ENCODE measurements at regions not wholly inside any gene's neighbourhood (a gene's known extent, or its start where the extent isn't known, plus 50 kb on each side); places are given as distances from the start of the nearest gene placed in this dataset.

DNA sequence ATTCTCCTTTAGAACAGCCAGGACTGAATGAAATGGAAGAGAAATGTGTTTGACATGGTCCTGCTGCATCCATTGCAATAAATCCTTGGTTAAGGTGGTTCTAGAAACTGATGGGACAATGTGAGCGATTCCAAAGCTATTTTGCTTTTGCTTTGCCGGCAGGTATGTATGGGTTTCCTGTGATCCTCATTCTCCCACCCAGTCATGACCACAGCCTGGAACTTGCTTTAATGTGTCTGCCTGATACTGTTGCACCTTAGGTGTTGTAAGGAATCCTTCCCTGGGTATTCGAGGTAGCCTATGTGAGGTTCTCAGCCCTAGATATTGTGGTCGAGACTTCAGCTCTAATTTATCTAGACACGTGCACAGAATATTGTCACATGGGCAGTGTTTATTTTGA, 86.1 kb downstream of the ZNF518B start:
- H3K79me2 ChIP-seq (ENCODE audit: insufficient read depth, low read length) = no peaks in the 10 kb centered on the region
- ChIA-PET RAD21 (ENCODE audit: low non-redundant PET in 1 of 2, low total read pairs in 2 of 2, uncharacterized antibody in 2 of 2, unreplicated experiment in 2 of 2) (no interaction called here), POLR2A (no interaction called here), CTCF (no interaction called here)
- H3K4me3 ChIP-seq (replicated peaks in 1 of 2; ENCODE audit: low read depth in 1 of 2, low read length in 2 of 2) = no peak overlapping the region
- no peaks in the 10 kb centered on the region for H3K9me2 ChIP-seq (ENCODE audit: insufficient read depth)
- no peak overlapping the region for H3K27ac ChIP-seq (ENCODE audit: low read depth, low read length)
- BruUV-seq (replicated peaks) = no TSS peak
- no peaks in the 10 kb centered on the region for H3K36me3 ChIP-seq (ENCODE audit: control insufficient read depth in 1 of 2, insufficient read depth in 2 of 2, low read length in 2 of 2)
- no peaks in the 10 kb centered on the region for H3K4me1 ChIP-seq (ENCODE audit: control insufficient read depth in 1 of 2, insufficient read depth in 2 of 2, low read length in 2 of 2)
- ATAC-seq (no peak), DNase-seq (ENCODE audit: low read depth, low spot score) (no peak)
- no peak for TF ChIP-seq SP1 (IDR thresholded peaks at IDR 0.05; ENCODE audit: low read depth)
- TF ChIP-seq, protein P1, sequence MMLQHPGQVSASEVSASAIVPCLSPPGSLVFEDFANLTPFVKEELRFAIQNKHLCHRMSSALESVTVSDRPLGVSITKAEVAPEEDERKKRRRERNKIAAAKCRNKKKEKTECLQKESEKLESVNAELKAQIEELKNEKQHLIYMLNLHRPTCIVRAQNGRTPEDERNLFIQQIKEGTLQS (IDR thresholded peaks at IDR 0.05) = no peak
- TF ChIP-seq, protein P2, sequence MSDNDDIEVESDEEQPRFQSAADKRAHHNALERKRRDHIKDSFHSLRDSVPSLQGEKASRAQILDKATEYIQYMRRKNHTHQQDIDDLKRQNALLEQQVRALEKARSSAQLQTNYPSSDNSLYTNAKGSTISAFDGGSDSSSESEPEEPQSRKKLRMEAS (IDR thresholded peaks at IDR 0.05) = no peak
- no peak for TF ChIP-seq ELF1 (IDR thresholded peaks at IDR 0.05; ENCODE audit: borderline replicate concordance, low read depth)
- TF ChIP-seq REST (IDR thresholded peaks at IDR 0.05; ENCODE audit: low read depth) = no peak
- H3K9ac ChIP-seq (ENCODE audit: low read length) = no peak overlapping the region
- intact Hi-C loops (cut with micrococcal nuclease) = no loop called here
- H3K9me3 ChIP-seq (ENCODE audit: control insufficient read depth in 1 of 2, insufficient read depth in 1 of 2, low read depth in 1 of 2, low read length in 2 of 2) = no peaks in the 10 kb centered on the region
- peaks cover 35% of the 10 kb centered on the region for H3K27me3 ChIP-seq (ENCODE audit: insufficient read depth, low read length)
- H4K20me1 ChIP-seq (ENCODE audit: insufficient read depth) = no peaks in the 10 kb centered on the region
- H3K4me2 ChIP-seq (ENCODE audit: low read length) = no peak overlapping the region
- H2AFZ ChIP-seq (ENCODE audit: low read depth, low read length, poor library complexity, severe bottlenecking) = no peak overlapping the region

DNA sequence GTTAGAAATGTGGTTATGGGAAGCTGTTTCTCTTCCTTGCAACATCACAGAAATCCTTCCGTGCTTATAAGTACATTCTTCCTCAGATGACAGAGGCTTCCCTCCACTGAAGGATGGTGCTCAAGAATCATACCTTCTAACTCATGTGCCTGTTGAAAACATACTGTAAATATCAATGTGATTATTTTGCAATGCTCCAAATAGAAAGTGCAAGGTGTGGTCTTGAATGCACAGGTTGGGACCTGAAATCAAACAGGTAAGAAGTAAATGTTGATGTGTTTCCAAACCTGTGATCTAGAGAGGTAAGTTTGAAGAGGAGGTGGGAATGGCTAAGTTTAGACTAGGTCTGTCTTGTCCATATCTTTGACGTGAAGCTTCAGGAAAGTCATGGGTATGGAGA, 87.7 kb downstream of the ZNF518B start:
- H3K9me3 ChIP-seq (ENCODE audit: control insufficient read depth in 1 of 2, insufficient read depth in 1 of 2, low read depth in 1 of 2, low read length in 2 of 2) = no peaks in the 10 kb centered on the region
- RAD21 ChIA-PET (ENCODE audit: low non-redundant PET in 1 of 2, low total read pairs in 2 of 2, uncharacterized antibody in 2 of 2, unreplicated experiment in 2 of 2) = no interaction called here
- CTCF ChIA-PET = no interaction called here
- no peak overlapping the region for H2AFZ ChIP-seq (ENCODE audit: low read depth, low read length, poor library complexity, severe bottlenecking)
- no peaks in the 10 kb centered on the region for H3K4me1 ChIP-seq (ENCODE audit: control insufficient read depth in 1 of 2, insufficient read depth in 2 of 2, low read length in 2 of 2)
- no peaks in the 10 kb centered on the region for H3K36me3 ChIP-seq (ENCODE audit: control insufficient read depth in 1 of 2, insufficient read depth in 2 of 2, low read length in 2 of 2)
- peaks cover 50% of the 10 kb centered on the region for H3K27me3 ChIP-seq (ENCODE audit: insufficient read depth, low read length)
- H3K79me2 ChIP-seq (ENCODE audit: insufficient read depth, low read length) = no peaks in the 10 kb centered on the region
- H3K9me2 ChIP-seq (ENCODE audit: insufficient read depth) = no peaks in the 10 kb centered on the region
- no peak overlapping the region for H3K27ac ChIP-seq (ENCODE audit: low read depth, low read length)
- no peak overlapping the region for H3K9ac ChIP-seq (ENCODE audit: low read length)
- no TSS peak for BruUV-seq (replicated peaks)
- no peak overlapping the region for H3K4me2 ChIP-seq (ENCODE audit: low read length)
- H3K4me3 ChIP-seq (replicated peaks in 1 of 2; ENCODE audit: low read depth in 1 of 2, low read length in 2 of 2) = no peak overlapping the region
- intact Hi-C loops (cut with micrococcal nuclease) = no loop called here
- H4K20me1 ChIP-seq (ENCODE audit: insufficient read depth) = no peaks in the 10 kb centered on the region
- POLR2A ChIA-PET = no interaction called here
- ATAC-seq = no peak
- no peak for DNase-seq (ENCODE audit: low read depth, low spot score)
- TF ChIP-seq ELF1 (IDR thresholded peaks at IDR 0.05; ENCODE audit: borderline replicate concordance, low read depth) (no peak), RAD21 (IDR thresholded peaks at IDR 0.05; ENCODE audit: low read depth) (no peak), REST (IDR thresholded peaks at IDR 0.05; ENCODE audit: low read depth) (no peak), EZH2phosphoT487 (IDR thresholded peaks at IDR 0.05; ENCODE audit: borderline replicate concordance) (no peak), POLR2AphosphoS5 (IDR thresholded peaks at IDR 0.05; ENCODE audit: low read depth, low read length) (no peak), CBX3 (IDR thresholded peaks at IDR 0.05; ENCODE audit: low read depth) (no peak), SP1 (IDR thresholded peaks at IDR 0.05; ENCODE audit: low read depth) (no peak), SRF (IDR thresholded peaks at IDR 0.05; ENCODE audit: low read depth) (no peak), TCF7L2 (IDR thresholded peaks at IDR 0.05; ENCODE audit: borderline replicate concordance, extremely low read depth, insufficient read depth, insufficient read length) (no peak), EZH2 (IDR thresholded peaks at IDR 0.05) (no peak), SIN3A (IDR thresholded peaks at IDR 0.05; ENCODE audit: low read depth) (no peak)
- TF ChIP-seq, protein P1 (IDR thresholded peaks at IDR 0.05) = no peak

Data from HCT116 (cell line).